ACHN (cell line): ENCODE measurements at regions not wholly inside any gene's neighbourhood (a gene's known extent, or its start where the extent isn't known, plus 50 kb on each side); places are given as distances from the start of the nearest gene placed in this dataset.
"Not testable (repeated sequence)": the region's sequence is repeated elsewhere in the genome, so short reads cannot be mapped to it uniquely, and the experiment has no call there.

Experiments used
- DNase-seq: peaks from one replicate; pipeline ENCODE4 v3.0.0-alpha.2; 2015
- in situ Hi-C: cut with HindIII; loops from 2 replicates; pipeline ENCODE4 v1.10.0; 2017; ENCODE audit warnings: low sequenced_read_pairs, low pct_ligation_motif_present, low pct_unique_long_range_greater_than_20kb

DNA sequence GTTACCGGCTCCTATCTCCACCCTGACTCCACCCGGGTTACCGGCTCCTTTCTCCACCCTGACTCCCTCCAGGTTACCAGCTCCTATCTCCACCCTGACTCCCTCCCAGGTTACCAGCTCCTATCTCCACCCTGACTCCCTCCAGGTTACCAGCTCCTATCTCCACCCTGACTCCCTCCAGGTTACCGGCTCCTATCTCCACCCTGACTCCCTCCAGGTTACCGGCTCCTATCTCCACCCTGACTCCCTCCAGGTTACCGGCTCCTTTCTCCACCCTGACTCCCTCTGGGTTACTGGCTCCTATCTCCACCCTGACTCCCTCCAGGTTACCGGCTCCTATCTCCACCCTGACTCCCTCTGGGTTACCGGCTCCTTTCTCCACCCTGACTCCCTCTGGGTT, 97.9 kb upstream of the RBM19 start:
- in situ Hi-C loops, result not testable (repeated sequence)

DNA sequence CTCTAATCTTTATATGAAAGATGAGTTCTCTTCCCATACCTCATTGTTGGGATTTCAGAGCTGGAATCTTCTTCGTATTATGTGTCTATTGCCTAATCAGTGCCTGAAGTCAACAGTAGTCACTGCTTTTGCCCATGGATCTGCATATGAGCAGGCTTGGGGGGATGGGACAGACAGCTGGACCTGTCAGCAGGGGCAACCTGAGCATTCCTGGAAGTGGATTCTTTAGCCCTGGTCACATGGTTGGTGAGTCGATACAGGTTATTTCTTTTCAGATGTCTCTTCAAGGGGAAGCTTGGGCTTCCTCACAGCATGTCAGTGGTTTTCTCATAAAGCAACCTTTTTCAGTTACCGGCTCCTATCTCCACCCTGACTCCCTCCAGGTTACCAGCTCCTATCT, 97.3 kb upstream of the RBM19 start:
- DNase-seq, result no peak

More for the DNA sequence above, 97.9 kb upstream of the RBM19 start:
- not testable (repeated sequence) for DNase-seq

DNA sequence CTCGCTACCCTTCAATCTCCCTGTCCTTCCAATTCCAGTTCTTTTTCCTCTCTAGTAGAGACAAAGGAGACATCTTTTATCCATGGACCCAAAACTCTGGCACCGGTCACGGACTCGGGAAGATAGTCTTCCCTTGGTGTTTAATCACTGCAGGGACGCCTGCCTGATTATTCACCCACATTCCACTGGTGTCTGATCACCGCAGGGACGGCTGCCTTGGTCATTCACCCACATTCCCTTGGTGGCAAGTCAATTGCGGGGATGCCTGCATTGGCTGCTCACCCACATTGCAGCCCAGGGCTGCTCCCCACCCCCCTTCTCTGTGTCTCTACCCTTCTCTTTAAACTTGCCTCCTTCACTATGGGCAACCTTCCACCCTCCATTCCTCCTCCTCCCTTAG, 90.2 kb upstream of the RBM19 start:
- not testable (repeated sequence) for DNase-seq

More for the DNA sequence above, 97.3 kb upstream of the RBM19 start:
- in situ Hi-C loops, result no loop called here

DNA sequence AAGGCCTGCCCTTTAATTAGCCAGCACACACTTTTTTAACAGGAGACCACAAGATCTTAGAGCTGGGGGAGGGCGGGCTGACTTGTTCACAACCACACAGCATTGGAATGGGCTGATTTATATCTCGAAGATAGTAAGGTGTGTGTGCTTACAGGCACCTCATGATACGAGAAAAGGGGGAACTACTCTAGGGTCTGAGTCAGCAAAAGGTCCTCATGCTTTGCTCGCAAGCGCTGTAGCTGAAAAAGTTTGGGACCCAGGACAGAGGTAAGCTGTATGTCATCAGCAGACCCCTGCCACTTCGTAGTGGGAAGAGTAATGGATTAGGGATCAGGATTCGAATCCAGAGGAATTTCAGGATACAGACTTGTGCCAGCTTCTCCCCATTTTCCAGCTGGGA, 88.9 kb upstream of the RBM19 start:
- in situ Hi-C loops, result no loop called here
- no peak for DNase-seq

More for the DNA sequence above, 90.2 kb upstream of the RBM19 start:
- in situ Hi-C loops, result not testable (repeated sequence)

DNA sequence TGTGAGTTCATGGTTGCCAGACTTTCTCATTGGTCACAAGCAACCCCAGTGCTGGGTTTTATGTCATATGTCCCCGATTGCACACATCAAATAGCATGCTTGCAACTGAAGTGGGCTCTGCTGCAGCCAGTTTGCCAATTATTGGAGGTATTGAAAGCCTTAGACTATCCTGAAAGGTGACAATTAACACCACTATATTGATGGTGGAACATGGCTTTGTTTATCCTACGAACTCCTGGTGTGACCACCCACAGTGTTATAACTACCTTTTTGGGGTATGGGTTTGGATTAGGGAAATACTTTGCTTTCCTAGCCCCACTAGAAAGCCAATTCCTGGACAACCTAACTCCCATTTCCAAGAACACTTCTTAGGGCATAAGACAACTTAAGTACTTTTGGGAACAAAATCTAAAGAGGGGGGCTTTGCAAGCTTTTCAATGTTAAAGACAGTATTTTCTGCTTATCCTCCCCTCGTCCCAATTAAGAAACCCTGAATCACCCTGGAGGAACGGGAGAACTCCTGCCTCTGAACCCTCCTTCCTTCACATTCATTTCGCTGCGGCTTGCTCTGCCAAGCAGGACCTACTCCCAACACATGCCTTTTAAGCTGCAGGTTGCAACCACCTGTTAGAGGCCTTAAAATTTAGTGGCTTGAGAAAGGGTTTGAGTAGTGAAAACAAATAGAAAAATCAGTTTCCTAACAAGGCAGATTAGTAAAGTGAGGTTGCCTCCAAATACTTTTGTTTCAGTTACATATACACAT, 80.3 kb upstream of the RBM19 start:
- no peak for DNase-seq
- in situ Hi-C loops, result no loop called here

DNA sequence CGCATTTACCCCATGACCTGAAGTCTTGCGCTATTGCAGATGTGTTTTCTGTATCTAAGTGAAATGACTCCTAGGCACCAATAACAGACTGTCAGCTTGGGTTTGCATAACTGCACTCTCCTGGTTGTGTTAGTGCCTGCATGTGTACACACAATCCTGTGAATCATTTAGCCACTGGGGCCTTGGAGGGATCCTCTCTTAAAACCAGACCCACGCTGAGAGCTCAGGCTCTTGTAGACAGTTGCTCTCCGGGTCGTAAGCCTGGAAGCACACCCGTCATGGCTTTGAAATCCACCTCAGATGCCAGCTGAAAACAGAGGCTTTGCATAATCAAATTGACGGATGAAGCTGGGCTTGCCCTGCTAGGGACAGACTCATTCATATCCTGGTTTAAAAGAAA, 79.2 kb upstream of the RBM19 start:
- in situ Hi-C loops, result no loop called here
- no peak for DNase-seq

DNA sequence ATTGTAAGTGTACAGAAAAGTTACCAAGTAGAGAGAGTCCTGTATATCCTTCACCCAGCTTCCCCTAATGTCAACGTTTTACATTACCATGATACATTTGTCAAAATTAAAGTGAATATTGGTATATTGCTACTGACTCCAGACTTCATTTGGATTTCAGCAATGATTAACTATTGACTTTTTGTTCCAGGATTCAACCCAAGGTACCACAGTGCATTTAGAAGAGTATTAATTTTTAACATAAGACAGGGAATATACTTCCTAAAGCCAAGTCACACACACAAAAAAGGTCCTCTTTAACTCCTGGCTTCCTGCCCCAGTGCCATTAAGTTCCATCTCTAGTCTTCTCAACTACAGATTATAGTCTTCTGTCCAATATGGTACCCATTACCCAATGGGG, 75.5 kb upstream of the RBM19 start:
- in situ Hi-C loops, result no loop called here

DNA sequence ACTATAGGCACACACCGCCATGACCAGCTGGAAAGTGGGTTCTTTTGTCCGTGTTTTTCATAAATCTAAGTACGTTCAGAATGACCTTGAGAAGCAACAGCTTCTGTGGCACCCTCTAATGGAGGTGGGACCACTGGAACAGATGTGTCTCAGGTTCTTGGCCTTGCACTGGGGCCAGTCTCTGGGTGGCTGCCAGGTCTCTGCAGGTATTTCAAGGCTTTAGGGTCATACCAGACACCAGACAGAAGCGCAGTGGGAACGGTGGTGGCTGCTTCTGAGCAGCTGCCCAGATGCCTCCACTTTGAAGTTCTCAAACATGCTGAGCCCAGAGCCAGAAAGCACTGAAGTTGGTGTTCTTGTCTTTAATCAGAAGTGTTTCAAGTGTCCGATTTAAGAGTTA, 75.0 kb upstream of the RBM19 start:
- in situ Hi-C loops, result no loop called here
- DNase-seq, result no peak

More for the DNA sequence above, 75.5 kb upstream of the RBM19 start:
- no peak for DNase-seq

DNA sequence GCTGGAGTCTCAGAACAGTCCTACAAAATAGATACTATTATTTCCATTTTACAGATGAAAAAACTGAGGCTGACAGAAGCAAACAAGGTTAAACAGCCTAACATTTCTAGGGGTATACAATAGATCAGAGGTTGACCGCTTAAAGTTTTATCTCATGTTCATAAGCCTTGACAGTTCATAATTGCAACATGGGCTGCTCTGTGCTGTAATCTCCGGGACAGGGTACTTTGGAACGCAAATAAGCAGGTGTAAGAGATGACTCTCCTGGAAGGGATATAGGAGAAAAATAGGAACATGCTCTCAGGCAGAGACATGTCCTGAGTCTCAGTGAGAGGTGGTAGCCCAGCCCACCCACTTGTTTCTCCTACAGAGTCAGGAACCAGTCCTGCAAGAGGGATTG, 72.8 kb upstream of the RBM19 start:
- DNase-seq, result no peak
- in situ Hi-C loops, result no loop called here

DNA sequence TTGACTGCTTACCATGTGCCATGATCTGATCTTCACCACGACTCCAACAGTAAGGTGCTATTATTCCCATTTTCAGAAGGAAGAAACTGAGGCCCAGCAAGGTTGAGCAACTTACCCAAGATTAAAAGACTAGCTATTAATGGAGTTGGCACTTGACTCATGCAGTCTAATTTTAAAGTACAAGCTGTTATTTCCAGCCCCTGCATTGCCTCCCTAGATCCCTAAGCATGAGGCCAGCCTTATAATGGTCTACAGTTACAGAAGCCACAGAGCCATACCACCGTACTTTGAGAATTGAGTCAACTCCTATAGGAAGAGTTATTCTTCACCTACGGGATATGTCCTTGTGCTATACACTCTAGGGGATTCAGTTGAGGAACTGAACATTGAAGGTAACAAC, 66.7 kb upstream of the RBM19 start:
- no peak for DNase-seq
- in situ Hi-C loops, result no loop called here

DNA sequence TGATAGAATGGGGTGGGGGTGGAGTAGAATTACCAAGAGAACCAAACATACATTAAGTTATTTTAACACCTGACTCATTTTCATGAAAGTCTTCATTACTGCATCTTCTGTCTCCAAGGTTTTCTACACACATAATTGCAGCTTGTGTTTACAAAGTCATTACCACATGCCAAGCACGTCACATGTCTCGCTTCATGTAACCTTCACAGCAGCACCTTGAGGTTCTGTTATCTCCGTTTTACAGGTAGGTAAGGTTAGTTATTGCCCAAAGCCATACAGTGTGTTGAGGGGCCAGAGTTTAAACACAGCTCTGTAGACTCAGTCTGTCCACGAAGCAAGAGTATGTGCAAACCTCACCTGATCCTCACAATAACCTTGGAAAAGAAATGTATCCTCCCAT, 64.3 kb upstream of the RBM19 start:
- DNase-seq, result no peak
- in situ Hi-C loops, result no loop called here

DNA sequence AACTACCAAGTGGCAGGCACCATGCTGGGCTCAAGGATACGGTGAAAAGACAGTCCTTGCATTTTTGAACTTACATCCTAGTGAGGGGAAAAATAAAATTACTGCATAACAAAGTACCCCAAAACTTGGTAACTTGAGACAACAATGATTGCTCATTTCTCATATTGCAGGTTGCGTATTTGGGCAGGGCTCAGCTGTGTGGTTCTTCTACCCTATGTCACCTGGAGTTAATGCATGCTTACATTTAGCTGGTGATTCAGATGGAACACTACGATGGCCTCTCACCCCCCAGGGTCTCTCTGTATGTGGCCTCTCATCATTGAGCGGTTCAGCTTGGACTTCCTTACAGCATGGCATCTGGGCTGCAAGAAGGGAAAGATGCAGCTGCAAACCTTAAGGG, 60.7 kb upstream of the RBM19 start:
- in situ Hi-C loops, result no loop called here
- no peak for DNase-seq

DNA sequence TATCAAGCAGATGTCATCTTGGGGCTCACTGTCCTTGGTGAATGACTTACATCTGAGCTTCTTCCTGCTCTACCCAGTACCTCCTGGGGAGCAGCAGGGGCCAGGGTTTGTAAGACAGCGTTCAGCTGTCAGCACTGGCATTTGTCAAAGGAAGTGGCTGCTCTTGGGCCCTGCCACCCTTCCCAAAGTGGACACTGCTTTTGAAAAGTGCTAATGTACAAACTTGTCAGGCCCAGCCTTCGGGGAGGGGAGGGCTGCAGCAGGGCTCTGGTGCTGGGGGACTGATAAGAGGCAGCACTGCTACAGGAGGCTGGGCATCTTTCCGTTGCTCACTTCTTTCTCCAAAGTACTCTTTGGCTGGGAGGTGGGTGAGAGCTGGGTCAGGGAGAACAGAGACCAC, 59.8 kb upstream of the RBM19 start:
- in situ Hi-C loops, result no loop called here
- DNase-seq, result no peak

DNA sequence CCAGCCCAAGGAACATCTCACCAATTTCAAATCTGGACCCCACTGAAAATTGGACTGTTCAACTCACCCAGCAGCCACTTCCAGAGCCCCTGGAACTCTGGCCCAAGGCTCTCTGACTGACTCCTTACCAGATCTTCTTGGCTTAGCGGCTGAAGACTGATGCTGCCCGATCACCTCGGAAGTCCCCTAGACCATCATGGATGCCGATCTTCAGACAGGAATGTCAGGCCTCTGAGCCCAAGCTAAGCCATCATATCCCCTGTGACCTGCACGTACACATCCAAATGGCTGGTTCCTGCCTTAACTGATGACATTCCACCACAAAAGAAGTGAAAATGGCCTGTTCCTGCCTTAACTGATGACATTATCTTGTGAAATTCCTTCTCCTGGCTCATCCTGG, 56.0 kb upstream of the RBM19 start:
- DNase-seq, in situ Hi-C loops: not testable (repeated sequence)

DNA sequence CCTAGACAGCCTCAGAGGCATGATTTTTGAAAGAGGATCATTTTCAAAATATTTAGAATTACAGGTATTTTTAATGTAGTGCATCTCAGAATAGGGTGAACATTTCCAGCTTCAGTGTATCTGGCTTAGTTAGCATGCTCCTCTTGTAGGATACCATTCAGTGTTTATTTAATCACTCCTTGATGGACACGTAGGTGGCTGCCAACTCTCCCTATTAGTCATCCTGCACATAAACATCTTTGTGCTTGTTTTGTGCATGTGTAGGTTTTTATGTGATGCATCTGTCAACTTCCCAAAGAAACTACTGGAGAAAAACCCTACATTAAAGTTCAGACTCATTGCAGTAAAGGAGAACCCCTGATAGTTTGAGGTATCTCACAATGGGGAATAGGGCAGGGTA, 52.5 kb upstream of the RBM19 start:
- no peak for DNase-seq

More for the DNA sequence above, 52.5 kb upstream of the RBM19 start:
- in situ Hi-C loops, result no loop called here
